ENCODE measurements at regions not wholly inside any gene's neighbourhood (a gene's known extent, or its start where the extent isn't known, plus 50 kb on each side); places are given as distances from the start of the nearest gene placed in this dataset.

DNA sequence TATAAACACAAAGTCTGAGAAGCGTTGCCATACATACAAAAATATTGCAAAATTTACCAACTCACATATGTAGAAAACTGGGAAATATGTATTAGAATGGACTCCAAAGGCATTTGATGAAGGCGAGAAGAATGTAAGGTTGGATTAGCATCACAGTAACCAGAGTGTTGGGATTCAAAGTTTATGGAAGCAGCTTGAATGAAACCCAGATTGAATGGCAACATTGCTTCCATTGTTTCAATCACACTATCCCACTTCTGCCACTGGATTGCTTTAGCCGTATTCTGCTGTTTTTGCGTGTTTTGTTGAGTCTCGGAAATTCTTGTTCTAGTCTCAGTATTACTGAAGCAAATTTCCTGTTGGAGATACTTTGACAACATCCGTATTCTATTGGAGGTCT lies 609.0 kb upstream of the LRATD1 start:
- in situ Hi-C loops (cut with MboI) (no loop called here), intact Hi-C loops (cut with micrococcal nuclease) (no loop called here)
- no peak for TF ChIP-seq CC2D1A (IDR thresholded peaks at IDR 0.05)
- DNase-seq (ENCODE audit: extremely low read depth in 1 of 4, low spot score in 3 of 4): no peak
- Histone ChIP-seq H3K27ac (ENCODE audit: extremely low read depth, low read depth, low read length) (no peak overlapping the region), H3K4me1 (replicated peaks in 1 of 2; ENCODE audit: control insufficient read depth in 2 of 2, insufficient read depth in 2 of 2, low read length in 2 of 2) (no peaks in the 10 kb centered on the region), H3K36me3 (ENCODE audit: control insufficient read depth, insufficient read depth, low read length) (no peaks in the 10 kb centered on the region), H3K9me1 (ENCODE audit: control insufficient read depth, insufficient read depth, low read length) (no peaks in the 10 kb centered on the region), H3K4me3 (no peak overlapping the region), H4K20me1 (replicated peaks; ENCODE audit: control insufficient read depth, insufficient read depth, low read length) (no peaks in the 10 kb centered on the region), H3K27me3 (ENCODE audit: control insufficient read depth in 2 of 2, insufficient read depth in 2 of 2, low read length in 2 of 2) (no peaks in the 10 kb centered on the region), H3K9ac (ENCODE audit: insufficient read depth in 1 of 2, low read depth in 2 of 2, low read length in 2 of 2) (no peak overlapping the region), H2AFZ (ENCODE audit: low read depth, low read length) (no peak overlapping the region), H3K9me3 (replicated peaks; ENCODE audit: control insufficient read depth, insufficient read depth, low read depth, low read length) (peaks cover 2% of the 10 kb centered on the region; the same call in 1 of the 2 replicates), H3K79me2 (ENCODE audit: control insufficient read depth, insufficient read depth, low read length) (no peaks in the 10 kb centered on the region), H3K4me2 (ENCODE audit: insufficient read depth, low read length) (no peak overlapping the region)
- ChIA-PET POLR2A (no interaction called here), CTCF (ENCODE audit: low intra/inter-chr PET ratio) (no interaction called here)
- no TSS peak for BruUV-seq (replicated peaks)
- 0% methylated on average over 6 of the region's 6 CpGs for WGBS (ENCODE audit: insufficient coverage, low coverage, missing lambda C conversion rate)
- no peak for ATAC-seq
- no peak for FAIRE-seq

DNA sequence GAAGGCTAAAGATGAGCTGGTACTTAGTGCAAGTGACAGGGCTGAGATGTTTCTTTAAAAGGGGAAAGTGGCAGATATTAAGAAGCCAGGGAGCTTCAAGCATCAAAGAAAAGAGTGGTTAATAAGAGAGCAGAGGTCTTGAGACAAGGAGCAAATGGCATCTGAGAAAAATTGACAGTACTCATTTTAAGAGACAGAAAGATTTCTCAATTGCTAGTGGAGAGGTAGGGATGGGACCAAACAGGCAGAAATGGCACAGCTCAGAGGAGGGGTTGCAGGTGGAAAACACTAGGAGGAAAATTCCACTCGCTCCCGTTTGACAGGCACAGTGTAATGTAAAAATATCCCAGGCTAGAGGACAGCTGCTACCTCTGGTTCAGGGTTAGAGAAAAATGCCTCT lies 593.4 kb upstream of the LRATD1 start:
- WGBS (ENCODE audit: insufficient coverage, low coverage, missing lambda C conversion rate): 0% methylated on average over 2 of the region's 2 CpGs
- Histone ChIP-seq H3K9me3 (replicated peaks; ENCODE audit: control insufficient read depth, insufficient read depth, low read depth, low read length) (no peaks in the 10 kb centered on the region), H4K20me1 (replicated peaks; ENCODE audit: control insufficient read depth, insufficient read depth, low read length) (no peaks in the 10 kb centered on the region), H3K79me2 (ENCODE audit: control insufficient read depth, insufficient read depth, low read length) (no peaks in the 10 kb centered on the region), H3K27me3 (ENCODE audit: control insufficient read depth in 2 of 2, insufficient read depth in 2 of 2, low read length in 2 of 2) (no peaks in the 10 kb centered on the region), H3K4me3 (no peak overlapping the region), H3K4me2 (ENCODE audit: insufficient read depth, low read length) (no peak overlapping the region), H3K36me3 (ENCODE audit: control insufficient read depth, insufficient read depth, low read length) (no peaks in the 10 kb centered on the region), H3K27ac (ENCODE audit: extremely low read depth, low read depth, low read length) (no peak overlapping the region), H2AFZ (ENCODE audit: low read depth, low read length) (no peak overlapping the region), H3K4me1 (replicated peaks in 1 of 2; ENCODE audit: control insufficient read depth in 2 of 2, insufficient read depth in 2 of 2, low read length in 2 of 2) (no peaks in the 10 kb centered on the region), H3K9me1 (ENCODE audit: control insufficient read depth, insufficient read depth, low read length) (no peaks in the 10 kb centered on the region), H3K9ac (ENCODE audit: insufficient read depth in 1 of 2, low read depth in 2 of 2, low read length in 2 of 2) (no peak overlapping the region)
- intact Hi-C loops (cut with micrococcal nuclease): no loop called here
- no peak for DNase-seq (ENCODE audit: extremely low read depth in 1 of 4, low spot score in 3 of 4)
- ChIA-PET CTCF (ENCODE audit: low intra/inter-chr PET ratio) (no interaction called here), POLR2A (no interaction called here)
- in situ Hi-C loops (cut with MboI): no loop called here
- FAIRE-seq: no peak
- no TSS peak for BruUV-seq (replicated peaks)
- ATAC-seq: no peak
- TF ChIP-seq MEF2D (tag; conservative IDR thresholded peaks at IDR 0.05; ENCODE audit: low read depth) (no peak), ZNF282 (CRISPR knock-in tag; IDR thresholded peaks at IDR 0.05) (no peak), BCL6 (CRISPR knock-in tag; IDR thresholded peaks at IDR 0.05) (no peak), NFYB (IDR thresholded peaks at IDR 0.05; ENCODE audit: extremely low read depth, insufficient read length) (no peak), HIVEP1 (CRISPR knock-in tag; IDR thresholded peaks at IDR 0.05) (no peak), CBFB (CRISPR knock-in tag; IDR thresholded peaks at IDR 0.05) (no peak), POU5F1 (IDR thresholded peaks at IDR 0.05; ENCODE audit: borderline replicate concordance, low read depth, low read length, partially characterized antibody) (no peak), TEAD4 (IDR thresholded peaks at IDR 0.05; ENCODE audit: low read length) (no peak), TEAD4 (CRISPR knock-in tag; IDR thresholded peaks at IDR 0.05; ENCODE audit: borderline replicate concordance) (no peak), SIN3B (IDR thresholded peaks at IDR 0.05; ENCODE audit: low read depth) (no peak), GTF2A2 (tag; IDR thresholded peaks at IDR 0.05) (no peak), SP1 (CRISPR knock-in tag; IDR thresholded peaks at IDR 0.05) (no peak), MEF2A (IDR thresholded peaks at IDR 0.05; ENCODE audit: control insufficient read depth, low read depth, low read length) (no peak), NFE2 (IDR thresholded peaks at IDR 0.05; ENCODE audit: low read depth) (no peak)
- TF ChIP-seq, protein P1, sequence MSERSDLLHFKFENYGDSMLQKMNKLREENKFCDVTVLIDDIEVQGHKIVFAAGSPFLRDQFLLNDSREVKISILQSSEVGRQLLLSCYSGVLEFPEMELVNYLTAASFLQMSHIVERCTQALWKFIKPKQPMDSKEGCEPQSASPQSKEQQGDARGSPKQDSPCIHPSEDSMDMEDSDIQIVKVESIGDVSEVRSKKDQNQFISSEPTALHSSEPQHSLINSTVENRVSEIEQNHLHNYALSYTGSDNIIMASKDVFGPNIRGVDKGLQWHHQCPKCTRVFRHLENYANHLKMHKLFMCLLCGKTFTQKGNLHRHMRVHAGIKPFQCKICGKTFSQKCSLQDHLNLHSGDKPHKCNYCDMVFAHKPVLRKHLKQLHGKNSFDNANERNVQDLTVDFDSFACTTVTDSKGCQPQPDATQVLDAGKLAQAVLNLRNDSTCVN (CRISPR knock-in tag; IDR thresholded peaks at IDR 0.05): no peak
- TF ChIP-seq, protein P2, sequence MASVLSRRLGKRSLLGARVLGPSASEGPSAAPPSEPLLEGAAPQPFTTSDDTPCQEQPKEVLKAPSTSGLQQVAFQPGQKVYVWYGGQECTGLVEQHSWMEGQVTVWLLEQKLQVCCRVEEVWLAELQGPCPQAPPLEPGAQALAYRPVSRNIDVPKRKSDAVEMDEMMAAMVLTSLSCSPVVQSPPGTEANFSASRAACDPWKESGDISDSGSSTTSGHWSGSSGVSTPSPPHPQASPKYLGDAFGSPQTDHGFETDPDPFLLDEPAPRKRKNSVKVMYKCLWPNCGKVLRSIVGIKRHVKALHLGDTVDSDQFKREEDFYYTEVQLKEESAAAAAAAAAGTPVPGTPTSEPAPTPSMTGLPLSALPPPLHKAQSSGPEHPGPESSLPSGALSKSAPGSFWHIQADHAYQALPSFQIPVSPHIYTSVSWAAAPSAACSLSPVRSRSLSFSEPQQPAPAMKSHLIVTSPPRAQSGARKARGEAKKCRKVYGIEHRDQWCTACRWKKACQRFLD (CRISPR knock-in tag; IDR thresholded peaks at IDR 0.05): no peak
